HEK293 (cell line): ENCODE measurements at regions not wholly inside any gene's neighbourhood (a gene's known extent, or its start where the extent isn't known, plus 50 kb on each side); places are given as distances from the start of the nearest gene placed in this dataset.

Experiments
- CTCF ChIA-PET: fragments of 350-600 bp; formaldehyde crosslinking; extraction: SDS; loops from one replicate; lab custom pipeline; 2021; ENCODE audit warnings: antibody characterized with exemption; lab: Yijun Ruan, JAX
- POLR2A ChIA-PET: fragments of 300-600 bp; formaldehyde crosslinking; extraction: SDS; loops from one replicate; lab custom pipeline; 2020; ENCODE audit warnings: antibody characterized with exemption, inconsistent platforms; lab: Yijun Ruan, JAX
- H3K27ac ChIP-seq: fragments of 200-500 bp; sonication (Bioruptor generic); 2 replicates; pipeline ENCODE4 v1.5.1; 2014; ENCODE audit warnings: low read depth, low read length, control low read depth, inconsistent platforms; ENCODE audit errors: extremely low read depth
- H3K36me3 ChIP-seq, 2 experiments: fragments of 200-500 bp in 1 of 2; sonication (Bioruptor generic) in 1 of 2; 1 replicate in 1 of 2; 2 replicates in 1 of 2; pipeline ENCODE4 v1.5.1; 2014 to 2017; ENCODE audit warnings: inconsistent platforms in 2 of 2, low read length in 2 of 2; ENCODE audit not compliant: control insufficient read depth in 2 of 2, insufficient read depth in 1 of 2
- H3K4me1 ChIP-seq: fragments of 200-500 bp; sonication (Bioruptor generic); 2 replicates; pipeline ENCODE4 v1.5.1; 2014; ENCODE audit warnings: mild to moderate bottlenecking, low read length, inconsistent platforms; ENCODE audit not compliant: control insufficient read depth, insufficient read depth
- H3K4me3 ChIP-seq: 2 replicates; pipeline ENCODE4 v1.5.1; 2011; ENCODE audit warnings: low read depth, mild to moderate bottlenecking, control low read depth, low read length, moderate library complexity
- H3K9me3 ChIP-seq: fragments of 200-500 bp; sonication (Bioruptor generic); 2 replicates; pipeline ENCODE4 v1.5.1; 2014; ENCODE audit warnings: low read depth, low read length, inconsistent platforms; ENCODE audit not compliant: control insufficient read depth, insufficient read depth
- GLIS2 ChIP-seq: fragments of 450-650 bp; formaldehyde crosslinking; IDR thresholded peaks from 2 replicates; pipeline ENCODE4 v1.5.1; 2016; ENCODE audit warnings: missing biosample characterization, missing genetic modification characterization
- KLF1 ChIP-seq: fragments of 450-650 bp; formaldehyde crosslinking; IDR thresholded peaks from 2 replicates; pipeline ENCODE4 v1.5.1; 2016; ENCODE audit warnings: missing biosample characterization, missing genetic modification characterization
- PRDM2 ChIP-seq: fragments of 450-650 bp; formaldehyde crosslinking; IDR thresholded peaks from 2 replicates; pipeline ENCODE4 v1.5.1; 2016; ENCODE audit warnings: missing biosample characterization, missing genetic modification characterization, borderline replicate concordance
- SP7 ChIP-seq: fragments of 450-650 bp; formaldehyde crosslinking; IDR thresholded peaks from 2 replicates; pipeline ENCODE4 v1.5.1; 2016; ENCODE audit warnings: missing biosample characterization, missing genetic modification characterization
- ZBTB21 ChIP-seq: fragments of 450-650 bp; formaldehyde crosslinking; IDR thresholded peaks from 2 replicates; pipeline ENCODE4 v1.5.1; 2017; ENCODE audit warnings: missing biosample characterization, missing genetic modification characterization
- ZFP69B ChIP-seq: fragments of 450-650 bp; formaldehyde crosslinking; IDR thresholded peaks from 2 replicates; pipeline ENCODE4 v1.5.1; 2016; ENCODE audit warnings: missing biosample characterization, missing genetic modification characterization
- ZNF10 ChIP-seq: fragments of 450-650 bp; formaldehyde crosslinking; IDR thresholded peaks from 2 replicates; pipeline ENCODE4 v1.5.1; 2017; ENCODE audit warnings: missing biosample characterization, missing genetic modification characterization
- ZNF112 ChIP-seq: fragments of 450-650 bp; formaldehyde crosslinking; IDR thresholded peaks from 2 replicates; pipeline ENCODE4 v1.5.0; 2017; ENCODE audit warnings: missing biosample characterization, missing genetic modification characterization
- ZNF140 ChIP-seq: fragments of 450-650 bp; formaldehyde crosslinking; IDR thresholded peaks from 2 replicates; pipeline ENCODE4 v1.5.1; 2016; ENCODE audit warnings: missing biosample characterization, missing genetic modification characterization
- ZNF146 ChIP-seq: fragments of 450-650 bp; formaldehyde crosslinking; IDR thresholded peaks from 2 replicates; pipeline ENCODE4 v1.5.1; 2016; ENCODE audit warnings: missing biosample characterization, missing genetic modification characterization
- ZNF2 ChIP-seq: fragments of 450-650 bp; formaldehyde crosslinking; IDR thresholded peaks from 2 replicates; pipeline ENCODE4 v1.5.1; 2016; ENCODE audit warnings: missing biosample characterization, missing genetic modification characterization
- ZNF221 ChIP-seq: fragments of 450-650 bp; formaldehyde crosslinking; IDR thresholded peaks from 2 replicates; pipeline ENCODE4 v1.5.1; 2017; ENCODE audit warnings: missing biosample characterization, missing genetic modification characterization, borderline replicate concordance
- ZNF280D ChIP-seq: fragments of 450-650 bp; formaldehyde crosslinking; IDR thresholded peaks from 2 replicates; pipeline ENCODE4 v1.5.1; 2016; ENCODE audit warnings: missing biosample characterization, missing genetic modification characterization
- ZNF350 ChIP-seq: fragments of 450-650 bp; formaldehyde crosslinking; IDR thresholded peaks from 2 replicates; pipeline ENCODE4 v1.5.0; 2017; ENCODE audit warnings: missing biosample characterization, mild to moderate bottlenecking, missing genetic modification characterization
- ZNF366 ChIP-seq: fragments of 450-650 bp; formaldehyde crosslinking; conservative IDR thresholded peaks from 2 replicates; pipeline ENCODE4 v1.5.1; 2016; ENCODE audit warnings: missing biosample characterization, missing genetic modification characterization
- ZNF623 ChIP-seq: fragments of 450-650 bp; formaldehyde crosslinking; IDR thresholded peaks from 2 replicates; pipeline ENCODE4 v1.5.1; 2016; ENCODE audit warnings: missing biosample characterization, missing genetic modification characterization
- ZNF639 ChIP-seq: fragments of 450-650 bp; formaldehyde crosslinking; IDR thresholded peaks from 2 replicates; pipeline ENCODE4 v1.5.1; 2016; ENCODE audit warnings: missing biosample characterization, missing genetic modification characterization
- ZNF654 ChIP-seq: fragments of 450-650 bp; formaldehyde crosslinking; IDR thresholded peaks from 2 replicates; pipeline ENCODE4 v1.5.1; 2016; ENCODE audit warnings: low read depth, missing biosample characterization, missing genetic modification characterization
- ZNF692 ChIP-seq: fragments of 450-650 bp; formaldehyde crosslinking; IDR thresholded peaks from 2 replicates; pipeline ENCODE4 v1.5.1; 2016; ENCODE audit warnings: missing biosample characterization, missing genetic modification characterization
- TF ChIP-seq, protein P1 (sequence below): fragments of 450-650 bp; formaldehyde crosslinking; IDR thresholded peaks from 2 replicates; pipeline ENCODE4 v1.5.1; 2016; ENCODE audit warnings: missing biosample characterization, missing genetic modification characterization
- TF ChIP-seq, protein P2 (sequence below): fragments of 450-650 bp; formaldehyde crosslinking; IDR thresholded peaks from 2 replicates; pipeline ENCODE4 v1.5.1; 2016; ENCODE audit warnings: missing biosample characterization, missing genetic modification characterization

GRCh38 chr3:16060358-16060852 is 114.1 kb upstream of the GALNT15 start:
- Histone ChIP-seq H3K4me3 (no peak overlapping the region), H3K9me3 (no peaks in the 10 kb centered on the region), H3K4me1 (peaks cover 8% of the 10 kb centered on the region), H3K27ac (no peak overlapping the region), H3K36me3 (no peaks in the 10 kb centered on the region)
- ChIA-PET POLR2A (interaction anchor here (1.4 kb wide), 1 partner anchor 9 kb away, joined by 5 read pairs; no protein-coding TSS in a partner anchor), CTCF (interaction anchor here (0.7 to 7.0 kb wide), 8 partner anchors 12 to 491 kb away, joined by 3 to 71 read pairs (median 4); no protein-coding TSS in a partner anchor)
- TF ChIP-seq ZNF2 (tag by site-specific recombination), result no peak
- TF ChIP-seq SP7, result peak; percentile 78
- TF ChIP-seq, protein P1, sequence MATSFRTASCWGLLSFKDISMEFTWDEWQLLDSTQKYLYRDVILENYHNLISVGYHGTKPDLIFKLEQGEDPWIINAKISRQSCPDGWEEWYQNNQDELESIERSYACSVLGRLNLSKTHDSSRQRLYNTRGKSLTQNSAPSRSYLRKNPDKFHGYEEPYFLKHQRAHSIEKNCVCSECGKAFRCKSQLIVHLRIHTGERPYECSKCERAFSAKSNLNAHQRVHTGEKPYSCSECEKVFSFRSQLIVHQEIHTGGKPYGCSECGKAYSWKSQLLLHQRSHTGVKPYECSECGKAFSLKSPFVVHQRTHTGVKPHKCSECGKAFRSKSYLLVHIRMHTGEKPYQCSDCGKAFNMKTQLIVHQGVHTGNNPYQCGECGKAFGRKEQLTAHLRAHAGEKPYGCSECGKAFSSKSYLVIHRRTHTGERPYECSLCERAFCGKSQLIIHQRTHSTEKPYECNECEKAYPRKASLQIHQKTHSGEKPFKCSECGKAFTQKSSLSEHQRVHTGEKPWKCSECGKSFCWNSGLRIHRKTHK (tag by site-specific recombination), result no peak
- no peak for TF ChIP-seq ZNF146 (tag by site-specific recombination)
- no peak for TF ChIP-seq ZNF140 (tag by site-specific recombination)
- no peak for TF ChIP-seq ZNF112
- TF ChIP-seq, protein P2, sequence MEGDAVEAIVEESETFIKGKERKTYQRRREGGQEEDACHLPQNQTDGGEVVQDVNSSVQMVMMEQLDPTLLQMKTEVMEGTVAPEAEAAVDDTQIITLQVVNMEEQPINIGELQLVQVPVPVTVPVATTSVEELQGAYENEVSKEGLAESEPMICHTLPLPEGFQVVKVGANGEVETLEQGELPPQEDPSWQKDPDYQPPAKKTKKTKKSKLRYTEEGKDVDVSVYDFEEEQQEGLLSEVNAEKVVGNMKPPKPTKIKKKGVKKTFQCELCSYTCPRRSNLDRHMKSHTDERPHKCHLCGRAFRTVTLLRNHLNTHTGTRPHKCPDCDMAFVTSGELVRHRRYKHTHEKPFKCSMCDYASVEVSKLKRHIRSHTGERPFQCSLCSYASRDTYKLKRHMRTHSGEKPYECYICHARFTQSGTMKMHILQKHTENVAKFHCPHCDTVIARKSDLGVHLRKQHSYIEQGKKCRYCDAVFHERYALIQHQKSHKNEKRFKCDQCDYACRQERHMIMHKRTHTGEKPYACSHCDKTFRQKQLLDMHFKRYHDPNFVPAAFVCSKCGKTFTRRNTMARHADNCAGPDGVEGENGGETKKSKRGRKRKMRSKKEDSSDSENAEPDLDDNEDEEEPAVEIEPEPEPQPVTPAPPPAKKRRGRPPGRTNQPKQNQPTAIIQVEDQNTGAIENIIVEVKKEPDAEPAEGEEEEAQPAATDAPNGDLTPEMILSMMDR (tag by site-specific recombination), result peak; percentile 66
- TF ChIP-seq ZNF366, result peak; percentile 67
- TF ChIP-seq ZNF350 (tag by site-specific recombination), result no peak
- TF ChIP-seq ZNF280D, result peak; percentile 74; the same call in 1 of the 2 replicates
- peak; percentile 51; the same call in 1 of the 2 replicates for TF ChIP-seq ZNF10 (tag by site-specific recombination)
- no peak for TF ChIP-seq KLF1 (tag by site-specific recombination)
- no peak for TF ChIP-seq ZNF623
- peak; percentile 81; the same call in 1 of the 2 replicates for TF ChIP-seq ZNF639
- no peak for TF ChIP-seq ZNF221 (tag by site-specific recombination)
- TF ChIP-seq ZFP69B (tag by site-specific recombination), result peak; percentile 51; the same call in 1 of the 2 replicates
- TF ChIP-seq ZNF654, result peak; percentile 37; the same call in 1 of the 2 replicates
- peak; percentile 72; the same call in 1 of the 2 replicates for TF ChIP-seq ZNF692
- TF ChIP-seq GLIS2, result no peak
- peak; percentile 96 for TF ChIP-seq ZBTB21 (tag by site-specific recombination)
- TF ChIP-seq PRDM2 (tag by site-specific recombination), result no peak
